ENCODE measurements at regions not wholly inside any gene's neighbourhood (a gene's known extent, or its start where the extent isn't known, plus 50 kb on each side); places are given as distances from the start of the nearest gene placed in this dataset.

GRCh38 chr12:105986779-105987684 lies 151.7 kb downstream of the NUAK1 start:
- TF ChIP-seq CTCF (IDR thresholded peaks at IDR 0.05; ENCODE audit: insufficient read depth, low read length, poor library complexity, severe bottlenecking), result no peak
- no peak for TF ChIP-seq EZH2phosphoT487 (conservative IDR thresholded peaks at IDR 0.05; ENCODE audit: low read length)
